ENCODE measurements at regions not wholly inside any gene's neighbourhood (a gene's known extent, or its start where the extent isn't known, plus 50 kb on each side); places are given as distances from the start of the nearest gene placed in this dataset.

DNA sequence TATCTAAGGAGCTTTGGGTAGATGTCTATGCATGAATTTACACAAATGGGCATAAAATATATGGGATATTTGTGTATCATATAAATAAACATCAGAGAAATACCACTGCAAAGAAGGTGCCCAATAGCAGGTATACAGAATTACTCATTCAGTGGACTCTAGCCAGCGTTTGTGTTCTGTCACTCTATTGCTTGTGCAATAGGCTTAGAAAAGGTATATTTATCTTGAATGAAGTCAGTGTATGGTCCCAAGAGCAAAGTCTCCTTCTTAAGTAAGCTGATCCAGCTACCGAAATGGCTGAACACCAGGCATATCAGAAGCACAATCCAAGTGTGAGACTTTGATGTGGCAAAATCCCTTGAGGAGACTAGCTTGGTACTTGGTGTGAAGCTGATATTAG is 1058.4 kb downstream of the SORCS1 start:
- intact Hi-C loops (cut with DNase I) = no loop called here
- TF ChIP-seq, protein P1, sequence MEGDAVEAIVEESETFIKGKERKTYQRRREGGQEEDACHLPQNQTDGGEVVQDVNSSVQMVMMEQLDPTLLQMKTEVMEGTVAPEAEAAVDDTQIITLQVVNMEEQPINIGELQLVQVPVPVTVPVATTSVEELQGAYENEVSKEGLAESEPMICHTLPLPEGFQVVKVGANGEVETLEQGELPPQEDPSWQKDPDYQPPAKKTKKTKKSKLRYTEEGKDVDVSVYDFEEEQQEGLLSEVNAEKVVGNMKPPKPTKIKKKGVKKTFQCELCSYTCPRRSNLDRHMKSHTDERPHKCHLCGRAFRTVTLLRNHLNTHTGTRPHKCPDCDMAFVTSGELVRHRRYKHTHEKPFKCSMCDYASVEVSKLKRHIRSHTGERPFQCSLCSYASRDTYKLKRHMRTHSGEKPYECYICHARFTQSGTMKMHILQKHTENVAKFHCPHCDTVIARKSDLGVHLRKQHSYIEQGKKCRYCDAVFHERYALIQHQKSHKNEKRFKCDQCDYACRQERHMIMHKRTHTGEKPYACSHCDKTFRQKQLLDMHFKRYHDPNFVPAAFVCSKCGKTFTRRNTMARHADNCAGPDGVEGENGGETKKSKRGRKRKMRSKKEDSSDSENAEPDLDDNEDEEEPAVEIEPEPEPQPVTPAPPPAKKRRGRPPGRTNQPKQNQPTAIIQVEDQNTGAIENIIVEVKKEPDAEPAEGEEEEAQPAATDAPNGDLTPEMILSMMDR (IDR thresholded peaks at IDR 0.05) = no peak
- no peak for DNase-seq
- H3K27ac ChIP-seq = no peak overlapping the region
- H3K27me3 ChIP-seq = no peaks in the 10 kb centered on the region
- 25 to 54% methylated on average over 2 of the region's 2 CpGs for WGBS, 2 donors
- no peaks in the 10 kb centered on the region for H3K36me3 ChIP-seq
- H3K4me3 ChIP-seq = no peak overlapping the region
- H3K4me1 ChIP-seq = no peaks in the 10 kb centered on the region
- FAIRE-seq = no peak
- peak in 2 of 4 donors; percentile 32 to 45 for ATAC-seq
- H3K9me3 ChIP-seq = no peaks in the 10 kb centered on the region

DNA sequence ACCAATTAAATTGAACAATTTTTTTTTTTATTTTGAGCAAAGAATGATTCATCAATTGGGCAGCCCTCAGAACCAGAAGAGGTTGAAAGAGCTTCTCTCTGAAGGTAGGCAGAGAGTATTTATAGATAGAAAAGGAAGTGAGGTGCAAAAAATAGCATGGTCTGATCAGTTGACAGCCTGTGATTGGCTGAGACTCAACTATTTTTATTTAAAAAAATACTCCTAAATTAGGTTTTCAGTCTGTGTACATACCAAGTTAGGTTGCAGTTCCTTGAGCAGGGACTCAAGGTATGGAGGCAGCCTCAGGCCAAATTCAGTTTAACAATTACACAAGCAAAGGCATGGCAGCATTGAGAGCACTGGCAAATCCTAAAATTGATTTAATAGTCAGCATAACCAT is 1074.7 kb downstream of the SORCS1 start:
- H3K36me3 ChIP-seq = no peaks in the 10 kb centered on the region
- DNase-seq (no peak), FAIRE-seq (no peak), ATAC-seq (no peak)
- no peaks in the 10 kb centered on the region for H3K27me3 ChIP-seq
- no peaks in the 10 kb centered on the region for H3K4me1 ChIP-seq
- no peak overlapping the region for H3K27ac ChIP-seq
- no peak overlapping the region for H3K4me3 ChIP-seq
- intact Hi-C loops (cut with DNase I) = no loop called here
- TF ChIP-seq, protein P1 (IDR thresholded peaks at IDR 0.05) = no peak
- no peaks in the 10 kb centered on the region for H3K9me3 ChIP-seq

DNA sequence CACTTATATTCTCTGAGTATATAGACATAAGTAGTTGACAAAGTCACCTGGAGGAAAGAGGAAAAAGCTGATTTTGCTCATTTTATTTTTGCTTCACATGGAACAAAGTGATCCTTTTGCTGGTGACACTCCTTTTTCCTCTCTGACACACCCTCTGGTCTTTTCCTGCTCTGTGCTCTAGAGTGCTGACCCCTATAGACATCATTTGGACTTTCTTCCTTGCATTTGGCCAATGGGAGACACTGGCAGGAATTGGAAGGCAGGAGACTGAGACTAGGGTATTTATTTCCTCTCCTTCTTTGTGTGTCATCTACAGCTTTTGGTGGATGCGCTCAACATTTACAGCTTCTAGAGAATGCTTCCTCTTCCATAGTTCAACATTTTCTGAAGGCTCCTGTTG is 1078.1 kb downstream of the SORCS1 start:
- TF ChIP-seq, protein P1 (IDR thresholded peaks at IDR 0.05) = no peak
- no peak for FAIRE-seq
- no peak overlapping the region for H3K4me3 ChIP-seq
- no peaks in the 10 kb centered on the region for H3K27me3 ChIP-seq
- H3K9me3 ChIP-seq = no peaks in the 10 kb centered on the region
- ATAC-seq = no peak
- intact Hi-C loops (cut with DNase I) = no loop called here
- H3K27ac ChIP-seq = no peak overlapping the region
- no peaks in the 10 kb centered on the region for H3K4me1 ChIP-seq
- DNase-seq = no peak
- no peaks in the 10 kb centered on the region for H3K36me3 ChIP-seq
- 92 to 100% methylated on average over 1 of the region's 1 CpG for WGBS, 2 donors

DNA sequence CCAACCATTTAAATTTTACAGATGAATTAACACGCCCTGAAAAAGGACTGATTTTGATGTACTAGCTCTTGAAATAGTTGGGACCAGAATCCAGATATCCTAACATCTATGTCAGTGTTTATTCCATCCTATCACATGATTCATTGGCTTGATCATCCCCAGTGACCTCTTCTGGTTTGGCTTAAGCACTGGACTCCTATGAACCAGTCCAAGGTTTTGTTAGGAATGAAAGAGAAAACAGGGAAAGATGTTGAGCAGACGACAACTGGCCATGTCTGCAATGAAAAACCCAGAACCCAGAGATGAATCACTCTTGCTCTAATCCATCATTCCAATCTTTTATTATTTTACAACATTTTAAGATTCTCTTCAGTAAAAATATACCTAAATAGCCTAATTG is 1080.9 kb downstream of the SORCS1 start:
- peak in 3 of 4 donors; percentile 17 to 54 (median 29) for ATAC-seq
- H3K27ac ChIP-seq = no peak overlapping the region

DNA sequence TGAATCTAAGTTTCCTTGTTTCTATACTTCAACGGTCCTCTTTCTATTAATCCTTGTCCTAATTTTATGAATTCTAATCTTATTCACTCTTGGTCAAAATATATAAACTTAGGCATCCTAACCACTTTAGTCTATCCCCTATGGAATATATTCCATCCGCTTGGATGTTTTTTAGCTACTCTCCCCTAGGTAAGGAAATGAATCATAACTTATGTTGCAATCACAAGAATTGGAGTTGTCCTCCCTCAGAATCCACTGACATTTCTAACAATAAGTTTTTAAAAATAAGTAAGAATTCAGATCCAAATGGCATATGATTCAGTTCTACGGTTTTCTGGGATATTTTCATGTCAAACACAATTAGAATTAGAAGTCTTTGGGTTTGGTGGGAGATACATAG is 1081.6 kb downstream of the SORCS1 start:
- H3K27me3 ChIP-seq = no peaks in the 10 kb centered on the region
- no peaks in the 10 kb centered on the region for H3K4me1 ChIP-seq
- H3K9me3 ChIP-seq = no peaks in the 10 kb centered on the region
- H3K27ac ChIP-seq = no peak overlapping the region
- TF ChIP-seq, protein P1 (IDR thresholded peaks at IDR 0.05) = no peak
- H3K36me3 ChIP-seq = no peaks in the 10 kb centered on the region
- H3K4me3 ChIP-seq = no peak overlapping the region
- DNase-seq = no peak
- intact Hi-C loops (cut with DNase I) = no loop called here
- FAIRE-seq = no peak
- WGBS, 2 donors = 67 to 78% methylated on average over 3 of the region's 3 CpGs
- ATAC-seq = peak in 1 of 4 donors; percentile 38

More for the DNA sequence above, 1080.9 kb downstream of the SORCS1 start:
- Histone ChIP-seq H3K27me3 (no peaks in the 10 kb centered on the region), H3K36me3 (no peaks in the 10 kb centered on the region), H3K4me3 (no peak overlapping the region), H3K4me1 (no peaks in the 10 kb centered on the region), H3K9me3 (no peaks in the 10 kb centered on the region)
- intact Hi-C loops (cut with DNase I) = no loop called here
- FAIRE-seq (no peak), DNase-seq (no peak)
- TF ChIP-seq, protein P1 (IDR thresholded peaks at IDR 0.05) = no peak
- 70 to 73% methylated on average over 2 of the region's 2 CpGs for WGBS, 2 donors
